ENCODE measurements at regions not wholly inside any gene's neighbourhood (a gene's known extent, or its start where the extent isn't known, plus 50 kb on each side); places are given as distances from the start of the nearest gene placed in this dataset.
A peak's percentile ranks its signal among the peaks of the same experiment; 100 is the strongest.

DNA sequence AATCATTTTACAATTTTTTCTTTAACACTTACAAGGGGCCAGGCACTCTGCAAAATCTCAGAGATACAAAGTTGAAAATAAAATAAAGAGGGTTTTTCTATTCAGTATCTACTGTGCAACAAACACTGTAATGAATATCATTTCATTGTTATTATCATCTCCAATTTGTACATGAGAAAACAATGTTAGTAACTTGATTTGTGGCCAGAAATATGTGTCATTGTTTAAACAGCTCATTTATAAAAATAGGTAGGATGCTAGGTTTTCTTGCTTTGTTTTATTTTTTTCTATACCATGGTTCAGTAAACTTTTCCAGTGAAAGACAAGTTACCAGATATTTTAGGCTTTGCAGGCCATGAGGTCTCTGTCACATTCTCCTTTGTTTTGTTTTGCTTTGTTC lies 318.1 kb upstream of the UBE2E2 start:
- Histone ChIP-seq H4K20me1 (ENCODE audit: insufficient read depth, low read length) (no peaks in the 10 kb centered on the region), H3K9me3 (ENCODE audit: low read depth, low read length) (no peaks in the 10 kb centered on the region), H3K4me2 (ENCODE audit: insufficient read depth, low read length) (no peak overlapping the region), H2AFZ (ENCODE audit: low read length) (no peak overlapping the region), H3K27ac (ENCODE audit: low read depth, low read length) (no peak overlapping the region), H3K36me3 (ENCODE audit: insufficient read depth, low read length) (no peaks in the 10 kb centered on the region), H3K4me3 (ENCODE audit: insufficient read depth, low read length) (no peak overlapping the region), H3K79me2 (ENCODE audit: insufficient read depth, low read length) (no peaks in the 10 kb centered on the region), H3K27me3 (ENCODE audit: insufficient read depth, low read length) (no peaks in the 10 kb centered on the region), H3K4me1 (ENCODE audit: insufficient read depth, low read length) (no peaks in the 10 kb centered on the region)
- no peak for DNase-seq (ENCODE audit: insufficient read length, low spot score, missing footprints)
- no peak for TF ChIP-seq CTCF (IDR thresholded peaks at IDR 0.05; ENCODE audit: extremely low read depth, low read depth, low read length)

DNA sequence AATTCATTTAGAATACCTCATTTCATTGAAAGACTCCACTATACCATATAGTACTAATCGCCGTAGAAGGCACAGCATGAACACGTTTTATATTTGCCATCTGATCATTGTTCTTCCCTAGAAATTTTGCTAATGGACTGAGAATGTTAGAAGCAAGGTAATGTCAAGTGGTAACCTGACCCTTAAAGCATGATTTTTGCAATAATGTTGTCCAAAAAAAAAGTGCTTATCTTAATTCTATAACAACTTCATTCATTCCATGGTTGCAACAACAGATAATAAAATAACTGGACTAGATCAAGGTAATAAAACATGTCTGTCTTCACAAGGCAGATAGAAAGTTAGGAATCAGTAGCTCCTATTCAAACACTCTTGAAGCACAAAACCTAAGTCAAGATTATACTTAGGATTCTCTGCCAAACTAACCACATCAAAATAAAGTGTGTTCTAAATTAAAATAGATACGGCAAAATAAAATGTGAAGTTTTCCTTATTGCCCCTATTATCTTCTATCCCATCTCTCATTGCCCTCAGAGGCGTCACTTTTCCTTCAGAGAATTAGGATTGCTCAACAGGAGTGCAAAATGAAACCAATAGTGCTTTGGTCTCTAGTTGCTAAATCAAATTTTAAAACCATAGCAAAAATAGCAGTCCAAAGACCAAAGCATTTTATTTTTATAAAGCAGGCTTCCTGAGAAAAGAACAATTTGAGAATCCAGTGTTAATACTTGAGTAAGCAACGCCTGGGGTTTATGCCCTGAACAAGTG lies 317.4 kb upstream of the UBE2E2 start:
- DNase-seq (ENCODE audit: insufficient read length, low spot score, missing footprints), result no peak
- H3K27me3 ChIP-seq (ENCODE audit: insufficient read depth, low read length), result no peaks in the 10 kb centered on the region
- H3K4me3 ChIP-seq (ENCODE audit: insufficient read depth, low read length), result no peak overlapping the region
- H4K20me1 ChIP-seq (ENCODE audit: insufficient read depth, low read length), result no peaks in the 10 kb centered on the region
- TF ChIP-seq CTCF (IDR thresholded peaks at IDR 0.05; ENCODE audit: extremely low read depth, low read depth, low read length), result no peak
- H3K79me2 ChIP-seq (ENCODE audit: insufficient read depth, low read length), result no peaks in the 10 kb centered on the region
- no peak overlapping the region for H2AFZ ChIP-seq (ENCODE audit: low read length)
- H3K9me3 ChIP-seq (ENCODE audit: low read depth, low read length), result no peaks in the 10 kb centered on the region
- no peak overlapping the region for H3K27ac ChIP-seq (ENCODE audit: low read depth, low read length)
- no peaks in the 10 kb centered on the region for H3K36me3 ChIP-seq (ENCODE audit: insufficient read depth, low read length)
- H3K4me2 ChIP-seq (ENCODE audit: insufficient read depth, low read length), result no peak overlapping the region
- no peaks in the 10 kb centered on the region for H3K4me1 ChIP-seq (ENCODE audit: insufficient read depth, low read length)

- Histone ChIP-seq H3K9me3 (ENCODE audit: low read depth, low read length) (no peaks in the 10 kb centered on the region), H3K4me3 (ENCODE audit: insufficient read depth, low read length) (no peak overlapping the region), H2AFZ (ENCODE audit: low read length) (no peak overlapping the region), H3K4me1 (ENCODE audit: insufficient read depth, low read length) (no peaks in the 10 kb centered on the region), H3K79me2 (ENCODE audit: insufficient read depth, low read length) (no peaks in the 10 kb centered on the region), H4K20me1 (ENCODE audit: insufficient read depth, low read length) (no peaks in the 10 kb centered on the region), H3K27me3 (ENCODE audit: insufficient read depth, low read length) (no peaks in the 10 kb centered on the region), H3K27ac (ENCODE audit: low read depth, low read length) (no peak overlapping the region), H3K4me2 (ENCODE audit: insufficient read depth, low read length) (no peak overlapping the region), H3K36me3 (ENCODE audit: insufficient read depth, low read length) (no peaks in the 10 kb centered on the region)
- DNase-seq (ENCODE audit: insufficient read length, low spot score, missing footprints), result no peak
- no peak for TF ChIP-seq CTCF (IDR thresholded peaks at IDR 0.05; ENCODE audit: extremely low read depth, low read depth, low read length)
These were observed 316.6 kb upstream of the UBE2E2 start for GRCh38 chr3:22886439-22887068.

GRCh38 chr3:22887664-22888291 lies 315.3 kb upstream of the UBE2E2 start:
- no peaks in the 10 kb centered on the region for H3K4me1 ChIP-seq (ENCODE audit: insufficient read depth, low read length)
- H4K20me1 ChIP-seq (ENCODE audit: insufficient read depth, low read length), result no peaks in the 10 kb centered on the region
- no peaks in the 10 kb centered on the region for H3K79me2 ChIP-seq (ENCODE audit: insufficient read depth, low read length)
- no peak overlapping the region for H3K4me3 ChIP-seq (ENCODE audit: insufficient read depth, low read length)
- TF ChIP-seq CTCF (IDR thresholded peaks at IDR 0.05; ENCODE audit: extremely low read depth, low read depth, low read length), result peak; percentile 49
- no peaks in the 10 kb centered on the region for H3K36me3 ChIP-seq (ENCODE audit: insufficient read depth, low read length)
- H2AFZ ChIP-seq (ENCODE audit: low read length), result no peak overlapping the region
- no peaks in the 10 kb centered on the region for H3K9me3 ChIP-seq (ENCODE audit: low read depth, low read length)
- no peak overlapping the region for H3K4me2 ChIP-seq (ENCODE audit: insufficient read depth, low read length)
- DNase-seq (ENCODE audit: insufficient read length, low spot score, missing footprints), result no peak
- H3K27ac ChIP-seq (ENCODE audit: low read depth, low read length), result no peak overlapping the region
- H3K27me3 ChIP-seq (ENCODE audit: insufficient read depth, low read length), result no peaks in the 10 kb centered on the region
